Thoracic aorta (tissue), 2 donors: ENCODE measurements at regions not wholly inside any gene's neighbourhood (a gene's known extent, or its start where the extent isn't known, plus 50 kb on each side); places are given as distances from the start of the nearest gene placed in this dataset.

ENCODE experiments used
- ATAC-seq: fragments of 150-250 bp; one replicate; pipeline ENCODE4 v1.8.0; 2017; ENCODE audit warnings: low read depth; ENCODE audit not compliant: insufficient number of reproducible peaks, low FRiP score
- DNase-seq: peaks from one replicate; pipeline ENCODE4 v3.0.0-alpha.2; 2020; ENCODE audit warnings: low spot score
- H3K27ac ChIP-seq, 2 donors: fragments of 200-600 bp; sonication (generic); 1 replicate in 1 of 2; 2 replicates in 1 of 2; pipeline ENCODE4 v1.5.1; 2016; ENCODE audit warnings: mild to moderate bottlenecking in 2 of 2, moderate library complexity in 2 of 2
- H3K27me3 ChIP-seq: fragments of 200-600 bp; sonication (generic); replicated peaks from 2 replicates; pipeline ENCODE4 v1.6.0; 2016; ENCODE audit warnings: mild to moderate bottlenecking; ENCODE audit not compliant: insufficient read depth
- H3K36me3 ChIP-seq: fragments of 200-600 bp; sonication (generic); one replicate; pipeline ENCODE4 v1.5.1; 2016
- H3K4me1 ChIP-seq, 2 donors: fragments of 200-600 bp; sonication (generic); 1 replicate in 1 of 2; 2 replicates in 1 of 2; pipeline versions ENCODE4 v1.5.1 to v1.6.0; 2016; ENCODE audit warnings: low read depth in 2 of 2, mild to moderate bottlenecking in 1 of 2; ENCODE audit not compliant: control insufficient read depth in 1 of 2
- H3K4me3 ChIP-seq: fragments of 200-600 bp; sonication (generic); 2 replicates; pipeline ENCODE4 v1.5.1; 2016; ENCODE audit warnings: mild to moderate bottlenecking
- H3K9me3 ChIP-seq: fragments of 200-600 bp; sonication (generic); 2 replicates; pipeline ENCODE4 v1.5.1; 2016
- TF ChIP-seq, protein P1 (sequence below): fragments of 200-600 bp; sonication (generic); IDR thresholded peaks from one replicate; pipeline ENCODE4 v1.5.1; 2019; ENCODE audit warnings: antibody characterized with exemption

DNA sequence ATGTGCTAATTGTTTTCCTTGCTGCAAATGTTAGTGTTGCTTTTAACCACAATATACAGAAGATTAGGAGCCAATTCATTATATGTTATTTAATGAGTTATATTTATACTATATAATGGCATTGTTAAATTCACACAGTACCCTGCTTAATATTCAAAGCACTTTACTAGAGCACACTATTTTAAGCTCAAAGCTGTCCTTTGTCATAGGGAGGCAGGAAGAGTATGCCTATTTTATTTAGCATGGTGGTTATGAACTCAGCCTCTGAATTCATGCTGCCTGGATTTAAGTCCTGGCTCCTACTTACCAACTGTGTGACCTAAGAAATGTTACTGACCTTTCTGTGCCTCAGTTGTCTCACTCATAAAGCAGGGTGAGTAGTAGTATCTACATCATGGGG lies 80.5 kb downstream of the FASTKD2 start:
- Histone ChIP-seq H3K27me3 (no peaks in the 10 kb centered on the region), H3K4me1 (no peaks in the 10 kb centered on the region), H3K27ac (no peak overlapping the region), H3K9me3 (no peaks in the 10 kb centered on the region), H3K36me3 (no peaks in the 10 kb centered on the region), H3K4me3 (no peak overlapping the region)
- TF ChIP-seq, protein P1, sequence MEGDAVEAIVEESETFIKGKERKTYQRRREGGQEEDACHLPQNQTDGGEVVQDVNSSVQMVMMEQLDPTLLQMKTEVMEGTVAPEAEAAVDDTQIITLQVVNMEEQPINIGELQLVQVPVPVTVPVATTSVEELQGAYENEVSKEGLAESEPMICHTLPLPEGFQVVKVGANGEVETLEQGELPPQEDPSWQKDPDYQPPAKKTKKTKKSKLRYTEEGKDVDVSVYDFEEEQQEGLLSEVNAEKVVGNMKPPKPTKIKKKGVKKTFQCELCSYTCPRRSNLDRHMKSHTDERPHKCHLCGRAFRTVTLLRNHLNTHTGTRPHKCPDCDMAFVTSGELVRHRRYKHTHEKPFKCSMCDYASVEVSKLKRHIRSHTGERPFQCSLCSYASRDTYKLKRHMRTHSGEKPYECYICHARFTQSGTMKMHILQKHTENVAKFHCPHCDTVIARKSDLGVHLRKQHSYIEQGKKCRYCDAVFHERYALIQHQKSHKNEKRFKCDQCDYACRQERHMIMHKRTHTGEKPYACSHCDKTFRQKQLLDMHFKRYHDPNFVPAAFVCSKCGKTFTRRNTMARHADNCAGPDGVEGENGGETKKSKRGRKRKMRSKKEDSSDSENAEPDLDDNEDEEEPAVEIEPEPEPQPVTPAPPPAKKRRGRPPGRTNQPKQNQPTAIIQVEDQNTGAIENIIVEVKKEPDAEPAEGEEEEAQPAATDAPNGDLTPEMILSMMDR = no peak
- ATAC-seq = no peak
- no peak for DNase-seq

DNA sequence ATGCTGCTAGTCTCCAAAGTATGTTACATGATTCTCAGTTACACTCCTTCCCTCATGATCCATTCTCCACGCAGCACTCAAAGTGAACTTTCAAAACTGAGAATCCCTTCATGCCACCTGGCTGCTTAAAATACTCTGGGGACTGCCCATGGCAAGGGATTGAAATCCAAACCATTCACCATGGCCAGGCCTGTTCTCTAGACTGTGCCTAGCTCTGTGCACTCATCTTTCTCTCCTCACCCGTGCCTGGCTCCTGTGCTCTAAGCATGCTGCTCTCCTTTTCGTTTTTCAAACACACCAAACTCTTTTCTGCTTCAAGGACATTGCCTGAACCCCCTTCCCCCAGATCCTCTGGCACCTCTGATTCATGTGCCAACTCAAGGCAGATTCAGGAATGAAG lies 80.9 kb downstream of the FASTKD2 start:
- no peaks in the 10 kb centered on the region for H3K36me3 ChIP-seq
- no peak overlapping the region for H3K4me3 ChIP-seq
- H3K27me3 ChIP-seq = no peaks in the 10 kb centered on the region
- H3K9me3 ChIP-seq = no peaks in the 10 kb centered on the region
- no peaks in the 10 kb centered on the region for H3K4me1 ChIP-seq
- no peak overlapping the region for H3K27ac ChIP-seq
- DNase-seq (no peak), ATAC-seq (no peak)
- TF ChIP-seq, protein P1 = no peak

DNA sequence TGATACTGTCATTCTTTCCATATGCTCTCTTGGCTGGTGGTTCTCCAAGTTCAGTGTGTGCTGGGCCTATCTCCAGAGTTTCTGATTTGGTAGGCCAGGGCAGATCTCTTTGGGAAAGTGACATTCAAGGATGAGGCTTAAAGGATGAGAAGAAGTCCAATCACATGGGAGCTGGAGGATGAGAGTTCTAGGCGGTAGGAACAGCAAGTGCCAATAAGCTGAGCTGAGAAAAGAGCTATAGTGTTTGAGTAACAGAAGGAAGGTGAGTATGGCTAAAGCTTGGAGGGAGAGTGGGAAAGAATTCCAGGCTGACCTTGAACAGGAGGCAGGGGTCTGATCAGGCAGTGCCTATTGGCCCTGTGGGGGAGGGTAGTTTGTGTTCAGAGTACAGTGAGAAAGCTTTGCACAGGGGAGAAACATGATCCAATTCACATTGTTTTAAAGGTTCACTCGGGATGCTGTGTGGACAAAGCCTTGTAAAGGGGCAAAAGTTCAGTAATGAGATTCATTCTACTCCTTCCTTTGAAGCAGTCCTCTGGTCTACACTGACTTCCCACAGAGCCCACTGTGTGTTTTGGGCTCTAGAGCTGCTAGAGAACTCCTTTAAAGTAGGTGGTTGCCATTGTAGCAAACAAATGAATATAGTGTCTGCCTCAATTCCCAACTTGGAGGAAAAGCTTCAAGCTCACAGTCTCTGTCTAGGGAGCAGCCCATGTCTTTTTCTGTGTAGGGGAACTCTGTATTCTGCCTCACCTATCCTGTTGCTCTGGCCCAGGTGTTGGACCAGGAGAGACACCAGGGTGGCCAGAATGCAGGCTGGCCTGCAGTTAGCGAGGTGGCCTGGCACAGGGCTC lies 81.8 kb downstream of the FASTKD2 start:
- no peak for DNase-seq
- Histone ChIP-seq H3K27me3 (no peaks in the 10 kb centered on the region), H3K4me3 (no peak overlapping the region), H3K9me3 (no peaks in the 10 kb centered on the region), H3K36me3 (no peaks in the 10 kb centered on the region), H3K27ac (no peak overlapping the region), H3K4me1 (no peaks in the 10 kb centered on the region)
- no peak for ATAC-seq
- TF ChIP-seq, protein P1 = no peak

DNA sequence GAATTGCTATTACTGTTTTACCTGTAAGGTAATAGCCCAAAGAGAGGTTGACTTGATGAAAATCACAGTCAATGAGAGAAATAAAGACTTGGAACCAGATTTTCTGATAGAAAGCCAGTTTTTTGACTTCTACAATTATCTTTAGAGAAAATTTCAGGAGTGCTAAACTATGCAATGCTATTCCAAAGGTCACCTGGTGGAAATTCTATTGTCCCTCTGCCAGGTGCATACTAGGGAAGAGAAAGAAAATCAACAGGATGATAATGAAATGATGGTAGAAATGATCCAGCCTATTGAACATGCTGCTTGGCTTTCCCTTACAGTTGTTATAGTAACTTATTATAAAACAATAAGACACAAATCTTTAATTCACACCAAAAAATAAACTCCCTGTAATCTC lies 85.0 kb downstream of the FASTKD2 start:
- DNase-seq (no peak), ATAC-seq (no peak)
- Histone ChIP-seq H3K4me3 (no peak overlapping the region), H3K9me3 (no peaks in the 10 kb centered on the region), H3K36me3 (no peaks in the 10 kb centered on the region), H3K27me3 (no peaks in the 10 kb centered on the region), H3K27ac (no peak overlapping the region), H3K4me1 (peaks cover 0 to 4% of the 10 kb centered on the region in 2 donors)
- TF ChIP-seq, protein P1 = no peak

DNA sequence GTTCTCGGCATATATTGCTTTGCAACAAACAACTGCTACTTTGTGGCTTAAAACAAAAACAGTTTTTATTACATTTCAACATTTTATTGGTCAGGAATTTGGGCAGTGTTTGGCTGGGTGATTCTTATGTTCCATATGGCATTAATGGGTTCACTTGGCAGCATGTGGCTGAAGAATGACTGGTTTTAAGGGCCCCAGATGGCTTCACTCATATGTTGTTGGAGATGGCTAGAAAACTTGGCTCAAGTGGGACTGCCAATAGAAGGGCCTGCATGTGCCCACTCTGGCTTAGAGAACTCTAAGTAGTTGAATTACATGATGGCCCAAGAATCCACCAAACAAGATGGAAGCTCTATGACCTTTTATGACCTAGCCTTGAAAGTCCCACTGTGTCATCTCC lies 86.1 kb downstream of the FASTKD2 start:
- ATAC-seq = no peak
- DNase-seq = no peak

More for the DNA sequence above, 86.1 kb downstream of the FASTKD2 start:
- TF ChIP-seq, protein P1 = no peak
- Histone ChIP-seq H3K27ac (no peak overlapping the region), H3K27me3 (no peaks in the 10 kb centered on the region), H3K9me3 (no peaks in the 10 kb centered on the region), H3K4me3 (no peak overlapping the region), H3K36me3 (no peaks in the 10 kb centered on the region), H3K4me1 (peaks cover 5 to 16% of the 10 kb centered on the region in 2 donors)
